HG03354 (cell line): ENCODE measurements at regions not wholly inside any gene's neighbourhood (a gene's known extent, or its start where the extent isn't known, plus 50 kb on each side); places are given as distances from the start of the nearest gene placed in this dataset.

ENCODE experiments used
- ATAC-seq: cut with Tn5 transposase; IDR thresholded peaks from one replicate; pipeline ENCODE4 v1.9.1; 2021; ENCODE audit warnings: mild to moderate bottlenecking; ENCODE audit not compliant: unreplicated experiment, poor library complexity, severe bottlenecking

GRCh38 chr2:116645155-116645554 is 1169.3 kb upstream of the DDX18 start:
- ATAC-seq = no peak

- ATAC-seq = no peak
Observed at GRCh38 chr2:116668691-116669090, 1145.8 kb upstream of the DDX18 start.

GRCh38 chr2:116669782-116670181 is 1144.7 kb upstream of the DDX18 start:
- no peak for ATAC-seq

DNA sequence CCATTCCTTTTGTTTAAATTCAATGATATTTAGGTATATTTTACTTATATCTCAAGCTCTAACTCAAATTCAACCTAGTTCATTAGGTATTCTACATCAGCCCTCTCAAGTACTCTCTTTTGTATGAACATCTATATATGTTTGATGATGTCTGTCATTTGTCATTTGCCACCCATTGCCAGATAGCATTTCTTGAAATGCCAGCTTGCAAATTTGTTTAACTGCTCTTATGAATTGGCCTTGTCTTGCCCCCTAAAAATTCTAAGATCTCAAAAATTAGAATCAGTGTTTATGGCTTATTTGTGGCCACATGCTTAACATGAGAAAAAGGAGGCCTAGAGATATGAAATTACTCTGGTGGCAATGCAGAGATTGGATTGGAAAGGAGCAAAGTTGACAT is 1140.3 kb upstream of the DDX18 start:
- no peak for ATAC-seq

GRCh38 chr2:116676776-116677175 is 1137.7 kb upstream of the DDX18 start:
- ATAC-seq = no peak

DNA sequence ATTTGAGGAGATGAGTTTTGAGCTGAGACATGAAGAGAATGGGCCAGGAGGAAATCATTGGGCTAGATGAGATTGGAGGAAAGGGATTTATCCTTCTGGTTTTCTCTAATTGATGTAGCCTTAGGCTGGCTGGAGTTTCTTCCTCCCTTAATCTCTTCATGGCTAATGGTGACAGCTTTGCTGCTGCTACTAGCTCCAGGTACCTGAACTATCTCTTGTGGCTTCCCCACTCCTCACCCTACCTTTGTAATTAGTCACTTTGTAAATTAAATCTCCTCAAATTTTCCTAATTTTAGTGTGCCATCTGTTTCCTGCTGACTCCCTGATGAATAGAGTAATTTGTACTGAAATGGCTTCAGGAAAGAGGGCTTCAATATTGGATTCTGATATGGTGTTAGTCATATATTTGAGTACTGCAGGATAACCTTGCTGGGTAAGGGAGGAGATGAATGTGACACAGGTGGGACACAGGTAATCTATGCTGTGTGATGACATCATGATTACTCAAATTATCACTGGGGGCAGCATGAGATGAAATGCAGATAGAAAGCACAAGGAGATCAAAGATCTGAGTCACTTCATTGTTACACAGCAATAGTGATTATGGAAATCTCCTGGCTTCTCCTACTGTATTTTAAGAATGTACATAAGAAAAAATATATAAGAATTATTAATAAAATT is 1134.1 kb upstream of the DDX18 start:
- no peak for ATAC-seq

DNA sequence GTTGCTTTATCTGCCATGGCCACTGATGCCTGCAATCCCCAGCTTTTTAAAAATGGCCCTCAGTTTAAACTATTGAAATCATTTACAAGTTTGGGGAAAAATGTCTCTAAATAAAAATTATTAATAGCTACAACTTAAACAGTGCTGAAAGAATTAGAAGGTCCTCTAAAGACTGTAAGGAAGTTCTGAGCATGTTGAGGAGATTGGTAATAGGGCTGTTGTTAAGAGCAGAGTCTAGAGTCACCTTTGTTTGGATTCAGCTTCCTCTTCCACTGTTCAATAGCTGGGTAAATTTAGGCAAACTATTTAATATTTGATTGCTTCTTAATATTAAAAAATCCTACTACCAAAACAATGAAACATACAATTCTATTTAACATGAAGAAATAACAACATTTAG is 1127.1 kb upstream of the DDX18 start:
- no peak for ATAC-seq

GRCh38 chr2:116692988-116693387 is 1121.5 kb upstream of the DDX18 start:
- ATAC-seq = no peak

GRCh38 chr2:116696223-116696622 is 1118.3 kb upstream of the DDX18 start:
- ATAC-seq = no peak

GRCh38 chr2:116696903-116697302 is 1117.6 kb upstream of the DDX18 start:
- no peak for ATAC-seq

DNA sequence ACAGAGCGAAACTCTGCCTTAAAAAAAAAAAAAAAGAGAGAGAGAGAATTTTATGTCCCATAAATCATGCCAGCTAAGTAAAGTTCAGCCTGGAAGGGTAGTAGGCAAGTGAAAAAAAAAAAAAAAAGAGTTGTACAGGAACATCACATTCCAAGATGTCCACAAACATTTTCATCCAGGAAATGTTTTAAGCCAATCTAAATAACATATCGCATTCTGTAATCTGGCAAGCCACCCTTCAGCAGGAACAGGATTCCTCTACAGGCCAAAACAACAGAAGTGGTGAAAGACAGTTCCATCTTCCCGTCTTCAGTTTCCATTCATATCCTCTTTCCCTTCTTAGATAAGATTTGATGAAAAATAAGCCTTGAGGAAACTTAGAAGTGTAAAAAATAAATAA is 1108.1 kb upstream of the DDX18 start:
- ATAC-seq = no peak

GRCh38 chr2:116716038-116716437 is 1098.5 kb upstream of the DDX18 start:
- no peak for ATAC-seq

DNA sequence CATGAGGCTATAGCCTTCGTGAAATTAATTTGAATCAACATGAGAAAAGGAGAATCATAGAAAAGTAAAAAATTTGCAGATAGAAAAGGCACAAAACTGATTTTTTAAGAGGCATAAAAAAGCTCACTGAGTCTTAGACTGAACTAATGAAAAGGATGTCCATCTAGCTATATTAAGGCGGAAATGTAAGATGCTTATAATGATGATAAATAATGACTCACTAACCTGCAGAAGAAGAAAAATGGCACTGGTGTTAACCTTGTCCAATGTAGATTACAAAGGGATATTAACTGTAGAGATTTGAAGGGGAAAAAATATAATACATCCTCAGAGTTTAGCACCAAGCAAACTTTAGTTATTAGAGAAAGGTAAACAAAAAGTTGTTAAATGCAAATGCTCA is 1098.0 kb upstream of the DDX18 start:
- no peak for ATAC-seq

GRCh38 chr2:116717832-116718231 is 1096.7 kb upstream of the DDX18 start:
- ATAC-seq = no peak

DNA sequence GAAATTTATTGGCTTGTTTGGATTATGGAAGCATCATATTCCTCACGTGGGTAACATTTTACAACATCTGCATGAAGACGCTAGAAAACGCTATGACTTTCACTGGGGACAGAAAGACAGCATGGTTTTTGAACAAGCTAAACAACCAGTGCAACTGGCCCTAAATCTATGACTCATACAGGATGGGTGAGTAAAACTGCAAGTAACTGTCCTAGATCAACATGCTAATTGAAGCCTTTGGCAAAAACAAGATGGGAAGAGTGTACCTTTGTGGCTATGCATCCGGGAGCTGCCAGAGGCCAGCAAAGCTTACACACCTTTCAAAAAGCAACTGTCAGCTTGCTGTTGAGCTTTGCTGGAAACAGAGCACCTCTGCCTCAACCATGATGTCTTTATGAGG is 1096.0 kb upstream of the DDX18 start:
- no peak for ATAC-seq

DNA sequence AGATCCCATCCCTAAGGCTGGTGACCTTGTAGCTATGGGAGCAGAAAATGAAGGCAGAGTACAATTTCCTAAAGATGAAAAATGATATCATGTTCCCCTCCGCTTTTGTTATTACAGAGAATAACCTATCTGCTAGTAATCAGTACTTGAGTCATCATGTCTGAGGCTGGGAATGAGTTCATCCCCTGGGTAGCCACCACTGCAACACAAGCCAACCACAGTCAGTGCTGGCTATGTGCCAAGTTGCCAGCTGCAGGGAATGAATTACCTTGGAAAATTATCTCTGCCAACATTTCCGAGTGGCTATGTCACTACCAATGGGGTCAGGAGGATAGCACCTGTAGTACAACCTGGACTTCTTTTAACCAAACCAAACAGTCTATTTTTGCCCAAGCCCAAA is 1094.7 kb upstream of the DDX18 start:
- ATAC-seq = no peak

DNA sequence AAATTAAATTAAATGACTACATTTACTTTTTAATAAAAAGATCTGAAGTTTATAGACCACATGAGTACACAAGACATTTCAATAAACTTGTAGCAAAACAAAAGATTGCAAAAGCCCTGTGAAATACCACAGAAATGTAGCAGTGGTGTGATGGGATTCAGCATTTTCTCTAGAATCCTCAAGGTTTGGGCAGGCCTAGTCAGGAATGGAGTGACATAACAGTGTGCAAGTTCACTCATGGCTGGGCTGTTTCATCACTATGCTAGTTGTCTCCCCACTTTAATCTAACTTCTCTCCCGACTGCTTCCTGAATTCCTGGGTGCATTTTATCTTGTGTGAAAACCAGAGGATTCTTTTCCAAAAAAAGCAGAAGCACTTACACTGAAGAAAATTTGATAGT is 1089.9 kb upstream of the DDX18 start:
- ATAC-seq = no peak

DNA sequence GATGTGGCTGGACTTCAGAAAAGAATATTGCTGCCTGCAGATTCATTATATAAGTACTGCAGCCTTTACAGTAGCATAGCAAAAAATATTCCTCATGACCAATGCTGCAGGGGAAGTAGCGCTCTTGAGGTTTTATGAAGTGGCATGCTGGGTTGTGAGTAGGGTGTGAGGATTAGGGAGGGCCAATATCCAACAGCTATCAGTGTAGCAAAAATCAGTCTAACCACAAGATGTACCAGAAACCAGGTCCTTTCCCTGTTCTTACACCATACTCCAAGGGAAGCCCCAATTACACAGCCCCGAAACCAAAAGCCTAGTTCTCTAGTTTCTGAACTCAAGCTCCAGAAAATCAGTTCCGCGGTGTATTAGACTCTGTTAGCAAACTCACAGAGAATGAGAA is 1082.2 kb upstream of the DDX18 start:
- no peak for ATAC-seq

DNA sequence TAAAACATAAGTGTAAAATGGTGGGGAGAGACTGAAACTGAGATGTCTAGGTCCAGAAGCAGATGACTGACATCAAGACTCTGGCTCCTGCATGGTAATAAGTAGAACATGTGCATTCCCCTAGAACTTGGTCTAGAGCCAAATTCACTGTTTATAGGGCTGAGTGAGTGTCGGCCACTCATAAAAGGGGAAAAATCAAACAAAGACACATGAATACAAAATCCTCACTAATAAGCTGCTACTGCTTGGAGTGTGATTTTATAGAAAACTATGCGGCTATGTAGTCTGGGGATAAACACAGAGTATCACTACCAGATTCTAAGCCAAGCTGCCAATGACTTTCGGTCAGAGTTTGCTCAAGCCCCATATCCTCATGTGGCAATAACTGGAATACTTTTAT is 1080.8 kb upstream of the DDX18 start:
- no peak for ATAC-seq

DNA sequence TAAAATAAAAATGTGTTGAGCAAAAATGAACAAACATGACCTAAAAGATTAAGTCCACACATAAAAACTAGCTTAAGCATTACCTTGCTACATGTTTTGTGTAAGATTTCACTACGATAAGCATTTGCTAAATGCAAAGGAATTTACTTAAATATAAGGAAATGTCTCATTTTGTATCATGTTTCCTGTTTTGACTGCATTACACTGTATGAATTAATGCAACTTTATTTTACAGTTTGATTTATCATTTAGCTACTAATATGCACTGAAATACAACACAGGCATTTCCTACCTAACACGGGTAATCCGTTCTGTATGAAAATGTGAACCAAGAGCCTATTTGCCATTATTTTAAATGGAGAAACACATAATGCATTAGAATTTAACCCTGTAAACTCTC is 1076.5 kb upstream of the DDX18 start:
- no peak for ATAC-seq

DNA sequence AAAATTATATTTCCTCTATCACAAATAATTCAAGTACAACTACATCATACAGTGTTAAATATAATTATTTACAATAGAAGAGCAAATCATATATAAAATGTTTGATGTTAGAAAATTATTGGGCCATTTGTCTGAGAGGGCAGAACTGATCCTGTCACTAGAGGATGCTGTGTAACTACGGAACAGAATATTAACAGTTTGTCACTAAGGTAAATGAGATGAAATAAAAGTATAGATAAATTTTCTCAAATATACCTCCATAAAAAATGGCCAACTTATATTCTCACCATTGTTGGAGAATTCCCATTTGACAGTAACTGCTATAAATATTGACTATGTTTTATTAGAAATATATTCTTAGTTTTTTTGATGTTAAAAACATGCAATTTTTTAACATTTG is 1067.4 kb upstream of the DDX18 start:
- ATAC-seq = no peak

- ATAC-seq = no peak
Observed at GRCh38 chr2:116749994-116750393, 1064.5 kb upstream of the DDX18 start.
